ENCODE measurements at regions not wholly inside any gene's neighbourhood (a gene's known extent, or its start where the extent isn't known, plus 50 kb on each side); places are given as distances from the start of the nearest gene placed in this dataset.

- no peak overlapping the region for H3K4me3 ChIP-seq (ENCODE audit: low read depth, low read length)
- TF ChIP-seq, protein P1, sequence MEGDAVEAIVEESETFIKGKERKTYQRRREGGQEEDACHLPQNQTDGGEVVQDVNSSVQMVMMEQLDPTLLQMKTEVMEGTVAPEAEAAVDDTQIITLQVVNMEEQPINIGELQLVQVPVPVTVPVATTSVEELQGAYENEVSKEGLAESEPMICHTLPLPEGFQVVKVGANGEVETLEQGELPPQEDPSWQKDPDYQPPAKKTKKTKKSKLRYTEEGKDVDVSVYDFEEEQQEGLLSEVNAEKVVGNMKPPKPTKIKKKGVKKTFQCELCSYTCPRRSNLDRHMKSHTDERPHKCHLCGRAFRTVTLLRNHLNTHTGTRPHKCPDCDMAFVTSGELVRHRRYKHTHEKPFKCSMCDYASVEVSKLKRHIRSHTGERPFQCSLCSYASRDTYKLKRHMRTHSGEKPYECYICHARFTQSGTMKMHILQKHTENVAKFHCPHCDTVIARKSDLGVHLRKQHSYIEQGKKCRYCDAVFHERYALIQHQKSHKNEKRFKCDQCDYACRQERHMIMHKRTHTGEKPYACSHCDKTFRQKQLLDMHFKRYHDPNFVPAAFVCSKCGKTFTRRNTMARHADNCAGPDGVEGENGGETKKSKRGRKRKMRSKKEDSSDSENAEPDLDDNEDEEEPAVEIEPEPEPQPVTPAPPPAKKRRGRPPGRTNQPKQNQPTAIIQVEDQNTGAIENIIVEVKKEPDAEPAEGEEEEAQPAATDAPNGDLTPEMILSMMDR (IDR thresholded peaks at IDR 0.05; ENCODE audit: low read depth, low read length): no peak
These were observed 1863.7 kb upstream of the RAG2 start for GRCh38 chr11:38461751-38462150.

DNA sequence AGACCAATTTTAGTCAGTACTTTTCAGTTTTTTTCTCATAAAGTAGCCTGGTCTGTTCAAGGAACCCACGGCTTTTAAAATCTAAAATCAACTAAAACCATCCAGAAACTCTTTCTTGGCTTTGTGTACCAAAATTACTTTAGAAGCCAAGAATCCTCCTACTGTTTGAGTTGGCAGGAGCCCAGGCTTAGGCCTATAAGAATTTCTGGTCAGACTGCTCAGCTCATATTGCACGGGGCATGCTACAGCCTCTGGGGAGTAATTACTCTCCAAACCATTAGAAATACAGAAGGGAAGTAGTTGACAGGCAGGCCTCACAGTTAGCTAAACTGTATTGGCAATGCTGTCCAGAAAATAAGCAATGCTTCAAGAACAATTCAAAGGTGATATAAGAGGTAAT lies 1862.9 kb upstream of the RAG2 start:
- no peak overlapping the region for H3K4me3 ChIP-seq (ENCODE audit: low read depth, low read length)
- TF ChIP-seq, protein P1 (IDR thresholded peaks at IDR 0.05; ENCODE audit: low read depth, low read length): no peak

DNA sequence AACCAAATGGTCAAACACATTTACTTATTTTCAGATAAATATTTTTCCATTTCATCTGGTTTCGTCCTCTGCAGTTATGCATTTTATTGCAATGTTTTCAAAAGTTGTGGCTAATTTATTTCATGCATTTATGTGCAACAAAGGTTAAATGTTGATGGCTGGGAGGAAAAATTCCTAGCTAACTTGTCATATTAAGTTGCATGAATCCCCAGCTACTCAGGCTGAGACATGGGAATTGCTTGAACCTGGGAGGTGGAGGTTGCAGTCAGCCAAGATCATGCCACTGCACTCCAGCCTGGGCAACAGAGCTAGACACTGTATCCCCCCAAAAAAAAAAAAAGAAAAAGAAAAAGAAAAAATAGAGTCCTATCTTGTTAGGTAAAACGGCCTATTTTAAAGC lies 1862.4 kb upstream of the RAG2 start:
- TF ChIP-seq, protein P1 (IDR thresholded peaks at IDR 0.05; ENCODE audit: low read depth, low read length): no peak
- no peak overlapping the region for H3K4me3 ChIP-seq (ENCODE audit: low read depth, low read length)

DNA sequence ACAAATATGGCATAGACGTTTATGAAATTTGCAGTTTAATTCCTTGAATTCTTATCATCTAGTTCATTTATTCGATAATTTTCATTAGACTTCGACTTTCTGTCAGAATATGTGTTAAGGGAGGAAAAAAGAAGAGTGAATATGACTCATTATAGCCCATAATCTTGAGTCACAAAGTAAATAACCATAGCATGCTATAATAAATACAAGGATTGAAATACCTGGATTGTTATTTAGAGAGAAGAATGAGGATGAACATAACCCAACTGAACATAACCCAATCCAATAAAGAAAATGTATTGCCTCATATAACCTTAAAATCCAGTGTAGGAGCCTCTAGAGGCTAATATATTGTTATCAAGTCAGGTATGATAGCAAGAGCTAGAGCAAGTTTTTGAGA lies 1858.3 kb upstream of the RAG2 start:
- H3K4me3 ChIP-seq (ENCODE audit: low read depth, low read length): no peak overlapping the region
- TF ChIP-seq, protein P1 (IDR thresholded peaks at IDR 0.05; ENCODE audit: low read depth, low read length): no peak

- TF ChIP-seq, protein P1 (IDR thresholded peaks at IDR 0.05; ENCODE audit: low read depth, low read length): no peak
- H3K4me3 ChIP-seq (ENCODE audit: low read depth, low read length): no peak overlapping the region
These were observed 1850.2 kb upstream of the RAG2 start for GRCh38 chr11:38448284-38448683.

DNA sequence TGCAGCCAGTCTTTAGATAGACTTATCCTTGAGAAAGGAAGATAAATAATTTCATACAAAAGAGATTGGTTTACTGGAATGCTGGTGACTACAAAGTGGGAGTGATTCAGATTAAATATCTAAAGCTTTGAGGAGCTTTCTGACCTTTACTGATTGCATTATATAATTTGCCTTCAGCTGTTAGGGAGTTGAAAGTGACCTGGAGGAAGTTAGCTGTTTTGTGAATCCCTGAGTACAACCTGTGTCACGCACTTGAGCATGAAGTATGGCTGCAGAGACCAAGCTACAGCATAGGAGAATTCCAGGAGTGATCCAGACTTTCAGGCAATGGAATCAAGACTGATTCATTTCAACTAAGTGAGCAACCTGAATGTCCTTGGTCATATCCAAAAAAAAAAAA lies 1848.3 kb upstream of the RAG2 start:
- TF ChIP-seq, protein P1 (IDR thresholded peaks at IDR 0.05; ENCODE audit: low read depth, low read length): no peak
- H3K4me3 ChIP-seq (ENCODE audit: low read depth, low read length): no peak overlapping the region

DNA sequence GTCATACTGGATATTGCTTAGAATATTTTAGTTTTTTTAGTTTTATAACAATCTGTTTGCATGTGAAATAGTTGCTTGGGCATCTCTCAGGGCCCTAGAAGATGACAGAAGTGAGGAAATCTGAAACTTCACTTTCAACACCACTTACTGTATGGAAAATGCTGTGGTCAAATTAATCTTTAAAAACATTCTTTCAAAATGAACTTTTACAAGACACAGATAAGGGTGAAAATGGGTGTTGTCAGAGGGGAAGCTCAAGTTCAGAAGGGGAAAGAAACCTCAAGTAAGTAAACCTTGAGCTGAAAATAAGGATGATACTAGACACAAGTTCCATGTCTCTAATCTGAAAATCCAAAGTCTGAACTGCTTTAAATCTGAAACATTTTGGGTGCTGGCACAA lies 1840.1 kb upstream of the RAG2 start:
- TF ChIP-seq, protein P1 (IDR thresholded peaks at IDR 0.05; ENCODE audit: low read depth, low read length): no peak
- no peak overlapping the region for H3K4me3 ChIP-seq (ENCODE audit: low read depth, low read length)

Data from WI38 (cell line).